K562 (cell line): ENCODE measurements at regions not wholly inside any gene's neighbourhood (a gene's known extent, or its start where the extent isn't known, plus 50 kb on each side); places are given as distances from the start of the nearest gene placed in this dataset.

Experiments
- ATAC-seq: fragments of 200-7000 bp; cut with Tn5 transposase; 3 replicates; pipeline ENCODE4 v1.9.1; 2020; ENCODE audit warnings: moderate library complexity
- BruUV-seq: library from RNA; stranded (reverse); fragments of 400-500 nt; replicated peaks from 2 replicates; lab custom pipeline; 2021; lab: Mats Ljungman, UMichigan
- CTCF ChIA-PET: fragments of 300-600 bp; formaldehyde crosslinking; extraction: SDS; loops from one replicate; lab custom pipeline; 2021; ENCODE audit warnings: low intra/inter-chr PET ratio; lab: Yijun Ruan, JAX
- POLR2A ChIA-PET: fragments of 300-600, 350-650 bp; sonication (Branson Sonifier 250); formaldehyde crosslinking; extraction: SDS; loops from one replicate; lab custom pipeline; 2021; ENCODE audit warnings: antibody characterized with exemption, inconsistent platforms; lab: Yijun Ruan, JAX
- DNase-seq, 4 experiments: peaks; one replicate each; pipeline versions ENCODE4 v3.0.0 to v3.0.0-alpha.2; 2011 to 2018; ENCODE audit warnings: low spot score in 3 of 4, mixed read lengths in 3 of 4; ENCODE audit errors: extremely low read depth in 1 of 4
- FAIRE-seq: peaks from 2 replicates; lab custom pipeline; 2011; peaks lifted over from hg19 to GRCh38; lab: Jason Lieb, UNC
- H2AFZ ChIP-seq: 2 replicates; pipeline ENCODE4 v1.6.0; 2011; ENCODE audit warnings: low read depth, low read length, control low read depth, inconsistent platforms
- H3K27ac ChIP-seq: fragments of 200-600 bp; 3 replicates; pipeline ENCODE4 v1.8.0; 2011; ENCODE audit warnings: low read depth, mild to moderate bottlenecking, control low read depth, inconsistent platforms, low read length, moderate library complexity, mixed read lengths; ENCODE audit errors: extremely low read depth
- H3K27me3 ChIP-seq, 2 experiments: fragments of 300-600 bp in 1 of 2; 2 replicates in 1 of 2; 3 replicates in 1 of 2; pipeline versions ENCODE4 v1.6.0 to v1.8.0; 2011; ENCODE audit warnings: inconsistent platforms in 2 of 2, low read length in 2 of 2, mild to moderate bottlenecking in 1 of 2, mixed read lengths in 1 of 2, moderate library complexity in 1 of 2; ENCODE audit not compliant: control insufficient read depth in 2 of 2, insufficient read depth in 2 of 2
- H3K36me3 ChIP-seq: fragments of 300-600 bp; 3 replicates; pipeline ENCODE4 v1.8.0; 2011; ENCODE audit warnings: mild to moderate bottlenecking, low read length, inconsistent platforms; ENCODE audit not compliant: control insufficient read depth, insufficient read depth
- H3K4me1 ChIP-seq, 2 experiments: fragments of 200-600 bp in 1 of 2; replicated peaks in 1 of 2; 2 replicates in 1 of 2; 3 replicates in 1 of 2; pipeline versions ENCODE4 v1.5.1 to v1.8.0; 2011; ENCODE audit warnings: inconsistent platforms in 2 of 2, low read length in 2 of 2, mild to moderate bottlenecking in 1 of 2, mixed read lengths in 1 of 2, moderate library complexity in 1 of 2; ENCODE audit not compliant: control insufficient read depth in 2 of 2, insufficient read depth in 2 of 2
- H3K4me2 ChIP-seq: 2 replicates; pipeline ENCODE4 v1.6.1; 2011; ENCODE audit warnings: low read length, control low read depth, inconsistent platforms, mixed read lengths; ENCODE audit not compliant: insufficient read depth
- H3K4me3 ChIP-seq: fragments of 200-600 bp; sonication (generic), shearing (Covaris generic); 2 replicates; pipeline ENCODE4 v1.5.1; 2016; ENCODE audit warnings: control low read depth, inconsistent platforms
- H3K79me2 ChIP-seq: fragments of 200-600 bp; 3 replicates; pipeline ENCODE4 v1.8.0; 2011; ENCODE audit warnings: low read length, inconsistent platforms; ENCODE audit not compliant: control insufficient read depth, insufficient read depth
- H3K9ac ChIP-seq, 2 experiments: 2 replicates each; pipeline versions ENCODE4 v1.6.0 to v1.6.1; 2011; ENCODE audit warnings: low read depth in 2 of 2, low read length in 2 of 2, control low read depth in 1 of 2, inconsistent platforms in 1 of 2, mild to moderate bottlenecking in 1 of 2, mixed read lengths in 1 of 2; ENCODE audit not compliant: insufficient read depth in 1 of 2
- H3K9me1 ChIP-seq: one replicate; pipeline ENCODE4 v1.6.0; 2011; ENCODE audit warnings: inconsistent platforms, mild to moderate bottlenecking, low read length, moderate library complexity; ENCODE audit not compliant: control insufficient read depth, insufficient read depth
- H3K9me3 ChIP-seq: replicated peaks from 2 replicates; pipeline ENCODE4 v1.5.1; 2011; ENCODE audit warnings: low read depth, low read length, inconsistent platforms; ENCODE audit not compliant: control insufficient read depth, insufficient read depth
- H4K20me1 ChIP-seq: replicated peaks from 2 replicates; pipeline ENCODE4 v1.6.1; 2011; ENCODE audit warnings: low read length, inconsistent platforms, mixed read lengths; ENCODE audit not compliant: control insufficient read depth, insufficient read depth
- DNMT1 ChIP-seq: fragments of 450-650 bp; IDR thresholded peaks from 2 replicates; pipeline ENCODE4 v1.6.1; 2016; ENCODE audit warnings: antibody characterized with exemption, mild to moderate bottlenecking
- PTRF ChIP-seq: fragments of 450-650 bp; IDR thresholded peaks from 2 replicates; pipeline ENCODE4 v1.6.1; 2016; ENCODE audit warnings: mild to moderate bottlenecking, missing genetic modification characterization, missing compliant biosample characterization
- REST ChIP-seq, 2 experiments: fragments of 450-650 bp; formaldehyde crosslinking in 1 of 2; IDR thresholded peaks; 2 replicates each; pipeline versions ENCODE4 v1.4.0 to v1.6.1; 2014 to 2020; ENCODE audit warnings: mild to moderate bottlenecking in 2 of 2, borderline replicate concordance in 1 of 2, low read depth in 1 of 2
- ZNF395 ChIP-seq: fragments of 200-800 bp; sonication (Bioruptor generic); IDR thresholded peaks from 2 replicates; pipeline ENCODE4 v1.6.1; 2017; ENCODE audit warnings: missing genetic modification characterization, missing compliant biosample characterization
- WGBS: fragments of 100-300 bp; shearing (Covaris generic); methylation state at CpG from one replicate; pipeline ENCODE4 v1.1.6; 2016; ENCODE audit warnings: low coverage, mixed read lengths; ENCODE audit not compliant: insufficient coverage; ENCODE audit errors: missing lambda C conversion rate; 5-methylcytosine and 5-hydroxymethylcytosine counted together
- in situ Hi-C: fragments of 300-500 bp; cut with MboI; formaldehyde crosslinking; loops from 4 replicates; pipeline ENCODE4 v1.15.0; 2018; ENCODE audit warnings: inconsistent platforms, mixed read lengths
- intact Hi-C: fragments of 100-400 bp; cut with micrococcal nuclease; formaldehyde crosslinking; loops from 2 replicates; pipeline ENCODE4 v1.14.2; 2022

- ATAC-seq = no peak
- H3K4me2 ChIP-seq = no peak overlapping the region
- DNase-seq = no peak
- no peaks in the 10 kb centered on the region for H3K36me3 ChIP-seq
- 0% methylated on average over 1 of the region's 1 CpG for WGBS
- intact Hi-C loops (no loop called here), in situ Hi-C loops (no loop called here)
- ChIA-PET POLR2A (no interaction called here), CTCF (no interaction called here)
- H2AFZ ChIP-seq = no peak overlapping the region
- H3K27ac ChIP-seq = no peak overlapping the region
- no peak overlapping the region for H3K9ac ChIP-seq
- TF ChIP-seq PTRF (tag) (no peak), REST (IDR thresholded peaks at IDR 0.05; ENCODE audit: borderline replicate concordance) (no peak), REST (CRISPR knock-in tag; IDR thresholded peaks at IDR 0.05; ENCODE audit: low read depth) (no peak), ZNF395 (CRISPR knock-in tag) (no peak), DNMT1 (no peak)
- H3K9me1 ChIP-seq = no peaks in the 10 kb centered on the region
- no peaks in the 10 kb centered on the region for H4K20me1 ChIP-seq
- no peak for FAIRE-seq
- H3K27me3 ChIP-seq = no peaks in the 10 kb centered on the region
- no peaks in the 10 kb centered on the region for H3K4me1 ChIP-seq
- H3K79me2 ChIP-seq = no peaks in the 10 kb centered on the region
- H3K4me3 ChIP-seq = no peak overlapping the region
- BruUV-seq = no TSS peak
- no peaks in the 10 kb centered on the region for H3K9me3 ChIP-seq
Observed at GRCh38 chr9:1296331-1296730, 246.2 kb downstream of the DMRT2 start.
